ENCODE measurements at regions not wholly inside any gene's neighbourhood (a gene's known extent, or its start where the extent isn't known, plus 50 kb on each side); places are given as distances from the start of the nearest gene placed in this dataset.
"Not testable (repeated sequence)": the region's sequence is repeated elsewhere in the genome, so short reads cannot be mapped to it uniquely, and the experiment has no call there.

DNA sequence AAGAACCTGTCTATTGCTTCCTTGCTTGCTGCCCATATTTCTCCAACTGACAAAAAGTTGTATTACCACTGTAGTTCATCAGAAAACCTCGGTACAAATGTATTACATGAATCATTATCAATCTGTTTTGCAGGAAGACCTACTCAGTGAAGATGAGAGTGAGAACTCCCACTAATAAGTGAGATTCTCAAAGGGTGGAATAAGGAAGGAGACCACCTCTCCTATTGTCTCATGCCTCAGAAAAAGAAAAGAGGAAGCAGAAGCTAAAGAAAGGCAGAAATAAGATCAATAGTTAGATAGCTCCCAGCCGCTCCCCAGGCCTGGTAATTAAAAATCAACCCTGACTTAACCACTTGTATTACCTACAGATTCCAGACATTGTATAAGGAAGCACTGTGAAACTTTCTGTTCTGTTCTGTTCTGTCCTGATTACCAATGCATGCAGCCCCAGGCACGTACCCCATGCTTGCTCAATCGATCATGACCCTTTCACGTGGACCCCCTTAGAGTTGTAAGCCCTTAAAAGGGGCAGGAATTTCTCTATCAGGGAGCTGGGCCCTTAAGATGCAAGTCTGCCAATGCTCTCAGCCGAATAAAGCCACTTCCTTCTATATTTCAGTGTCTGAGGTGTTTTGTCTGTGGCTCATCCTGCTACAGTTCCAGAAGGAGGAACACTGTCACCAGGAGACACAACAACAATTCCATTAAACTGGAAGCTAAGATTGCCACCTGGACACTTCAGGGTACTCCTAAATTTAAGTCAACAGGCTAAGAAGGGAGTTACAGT is 152.5 kb upstream of the COX7C start:
- TF ChIP-seq, protein P1, sequence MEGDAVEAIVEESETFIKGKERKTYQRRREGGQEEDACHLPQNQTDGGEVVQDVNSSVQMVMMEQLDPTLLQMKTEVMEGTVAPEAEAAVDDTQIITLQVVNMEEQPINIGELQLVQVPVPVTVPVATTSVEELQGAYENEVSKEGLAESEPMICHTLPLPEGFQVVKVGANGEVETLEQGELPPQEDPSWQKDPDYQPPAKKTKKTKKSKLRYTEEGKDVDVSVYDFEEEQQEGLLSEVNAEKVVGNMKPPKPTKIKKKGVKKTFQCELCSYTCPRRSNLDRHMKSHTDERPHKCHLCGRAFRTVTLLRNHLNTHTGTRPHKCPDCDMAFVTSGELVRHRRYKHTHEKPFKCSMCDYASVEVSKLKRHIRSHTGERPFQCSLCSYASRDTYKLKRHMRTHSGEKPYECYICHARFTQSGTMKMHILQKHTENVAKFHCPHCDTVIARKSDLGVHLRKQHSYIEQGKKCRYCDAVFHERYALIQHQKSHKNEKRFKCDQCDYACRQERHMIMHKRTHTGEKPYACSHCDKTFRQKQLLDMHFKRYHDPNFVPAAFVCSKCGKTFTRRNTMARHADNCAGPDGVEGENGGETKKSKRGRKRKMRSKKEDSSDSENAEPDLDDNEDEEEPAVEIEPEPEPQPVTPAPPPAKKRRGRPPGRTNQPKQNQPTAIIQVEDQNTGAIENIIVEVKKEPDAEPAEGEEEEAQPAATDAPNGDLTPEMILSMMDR (IDR thresholded peaks at IDR 0.05; ENCODE audit: unreplicated experiment), result no peak
- no peaks in the 10 kb centered on the region for H3K36me3 Mint-ChIP-seq (ENCODE audit: insufficient read depth, unreplicated experiment)
- H3K27ac Mint-ChIP-seq (ENCODE audit: low read depth, unreplicated experiment), result no peak overlapping the region
- H3K9me3 Mint-ChIP-seq (ENCODE audit: unreplicated experiment), result peaks cover 21% of the 10 kb centered on the region
- no peak for DNase-seq (ENCODE audit: unreplicated experiment)
- CTCF ChIA-PET, result no interaction called here
- H3K4me1 Mint-ChIP-seq (ENCODE audit: insufficient read depth, unreplicated experiment), result no peaks in the 10 kb centered on the region
- no TSS peak for BruUV-seq (replicated peaks)
- H3K4me3 Mint-ChIP-seq (ENCODE audit: unreplicated experiment), result no peak overlapping the region
- intact Hi-C loops (cut with micrococcal nuclease), result no loop called here
- POLR2A ChIA-PET, result no interaction called here
- H3K27me3 Mint-ChIP-seq (ENCODE audit: insufficient read depth, unreplicated experiment), result no peaks in the 10 kb centered on the region

- DNase-seq (ENCODE audit: unreplicated experiment); CTCF ChIA-PET; H3K4me1 Mint-ChIP-seq (ENCODE audit: insufficient read depth, unreplicated experiment); H3K27ac Mint-ChIP-seq (ENCODE audit: low read depth, unreplicated experiment); H3K36me3 Mint-ChIP-seq (ENCODE audit: insufficient read depth, unreplicated experiment); H3K4me3 Mint-ChIP-seq (ENCODE audit: unreplicated experiment); intact Hi-C loops (cut with micrococcal nuclease); BruUV-seq (replicated peaks); H3K27me3 Mint-ChIP-seq (ENCODE audit: insufficient read depth, unreplicated experiment); POLR2A ChIA-PET: not testable (repeated sequence)
- peaks cover 21% of the 10 kb centered on the region for H3K9me3 Mint-ChIP-seq (ENCODE audit: unreplicated experiment)
These were observed 151.0 kb upstream of the COX7C start for GRCh38 chr5:86466721-86467120.

DNA sequence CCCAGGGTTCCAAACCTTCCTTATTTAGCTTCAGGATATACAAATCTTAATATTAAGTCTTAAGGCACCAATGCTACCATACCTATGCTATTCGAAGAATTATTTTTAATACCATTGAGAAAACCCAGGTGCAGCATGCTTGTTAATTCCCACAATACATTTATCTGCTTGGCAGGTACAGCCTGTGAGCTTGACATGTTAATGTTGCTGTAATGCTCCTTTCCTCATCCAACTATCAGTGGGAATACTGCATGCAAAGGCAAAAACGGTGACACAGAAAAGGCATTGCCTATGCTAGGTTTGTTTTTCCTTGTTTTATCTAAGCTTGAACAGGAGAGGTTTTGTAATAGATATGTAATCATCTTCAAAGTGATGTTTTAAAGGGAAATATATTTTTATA is 135.7 kb upstream of the COX7C start:
- ChIA-PET CTCF (no interaction called here), POLR2A (no interaction called here)
- intact Hi-C loops (cut with micrococcal nuclease), result no loop called here
- peaks cover 43% of the 10 kb centered on the region for H3K27me3 Mint-ChIP-seq (ENCODE audit: insufficient read depth, unreplicated experiment)
- H3K4me1 Mint-ChIP-seq (ENCODE audit: insufficient read depth, unreplicated experiment), result no peaks in the 10 kb centered on the region
- TF ChIP-seq, protein P1 (IDR thresholded peaks at IDR 0.05; ENCODE audit: unreplicated experiment), result no peak
- H3K4me3 Mint-ChIP-seq (ENCODE audit: unreplicated experiment), result no peak overlapping the region
- no peak for DNase-seq (ENCODE audit: unreplicated experiment)
- H3K27ac Mint-ChIP-seq (ENCODE audit: low read depth, unreplicated experiment), result no peak overlapping the region
- H3K9me3 Mint-ChIP-seq (ENCODE audit: unreplicated experiment), result no peaks in the 10 kb centered on the region
- no peaks in the 10 kb centered on the region for H3K36me3 Mint-ChIP-seq (ENCODE audit: insufficient read depth, unreplicated experiment)
- no TSS peak for BruUV-seq (replicated peaks)

DNA sequence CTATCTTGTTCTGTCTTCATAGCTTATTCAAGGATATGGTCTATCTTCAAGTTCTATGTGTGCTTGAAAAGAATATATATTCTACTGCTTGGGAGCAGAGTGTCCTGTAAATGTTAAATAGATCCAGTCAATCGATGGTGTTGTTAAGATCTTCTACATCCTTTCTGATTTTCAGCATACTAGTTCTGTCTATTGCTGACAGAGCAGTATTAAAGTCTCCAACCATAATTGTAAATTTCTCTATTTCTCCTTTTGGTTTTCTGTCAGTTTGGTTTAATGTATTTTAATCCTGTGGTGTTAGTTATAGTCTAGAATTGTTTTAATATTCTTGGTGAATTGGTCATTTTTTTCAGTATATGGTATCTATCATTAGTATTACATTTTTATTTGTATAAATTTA is 124.0 kb upstream of the COX7C start:
- TF ChIP-seq, protein P1 (IDR thresholded peaks at IDR 0.05; ENCODE audit: unreplicated experiment), result no peak
- Mint-ChIP-seq H3K27ac (ENCODE audit: low read depth, unreplicated experiment) (no peak overlapping the region), H3K9me3 (ENCODE audit: unreplicated experiment) (no peaks in the 10 kb centered on the region), H3K4me1 (ENCODE audit: insufficient read depth, unreplicated experiment) (no peaks in the 10 kb centered on the region), H3K27me3 (ENCODE audit: insufficient read depth, unreplicated experiment) (peaks cover 75% of the 10 kb centered on the region), H3K4me3 (ENCODE audit: unreplicated experiment) (no peak overlapping the region), H3K36me3 (ENCODE audit: insufficient read depth, unreplicated experiment) (no peaks in the 10 kb centered on the region)
- POLR2A ChIA-PET, result no interaction called here
- DNase-seq (ENCODE audit: unreplicated experiment), result no peak
- CTCF ChIA-PET, result no interaction called here
- no TSS peak for BruUV-seq (replicated peaks)
- intact Hi-C loops (cut with micrococcal nuclease), result no loop called here

GRCh38 chr5:86500947-86501346 is 116.8 kb upstream of the COX7C start:
- POLR2A ChIA-PET, result no interaction called here
- CTCF ChIA-PET, result no interaction called here
- H3K27ac Mint-ChIP-seq (ENCODE audit: low read depth, unreplicated experiment), result no peak overlapping the region
- H3K27me3 Mint-ChIP-seq (ENCODE audit: insufficient read depth, unreplicated experiment), result peaks cover 29% of the 10 kb centered on the region
- H3K4me1 Mint-ChIP-seq (ENCODE audit: insufficient read depth, unreplicated experiment), result no peaks in the 10 kb centered on the region
- BruUV-seq (replicated peaks), result no TSS peak
- intact Hi-C loops (cut with micrococcal nuclease), result no loop called here
- TF ChIP-seq, protein P1 (IDR thresholded peaks at IDR 0.05; ENCODE audit: unreplicated experiment), result no peak
- DNase-seq (ENCODE audit: unreplicated experiment), result peak; percentile 14
- H3K9me3 Mint-ChIP-seq (ENCODE audit: unreplicated experiment), result no peaks in the 10 kb centered on the region
- no peaks in the 10 kb centered on the region for H3K36me3 Mint-ChIP-seq (ENCODE audit: insufficient read depth, unreplicated experiment)
- no peak overlapping the region for H3K4me3 Mint-ChIP-seq (ENCODE audit: unreplicated experiment)

Measured in MCF 10A (cell line).